C4-2B (cell line): ENCODE measurements at regions not wholly inside any gene's neighbourhood (a gene's known extent, or its start where the extent isn't known, plus 50 kb on each side); places are given as distances from the start of the nearest gene placed in this dataset.

ENCODE experiments used
- CTCF ChIP-seq: fragments of 450-650 bp; conservative IDR thresholded peaks from 2 replicates; pipeline ENCODE4 v1.5.1; 2017; ENCODE audit warnings: mild to moderate bottlenecking
- ZFX ChIP-seq: fragments of 450-650 bp; IDR thresholded peaks from 2 replicates; pipeline ENCODE4 v1.6.1; 2017

- TF ChIP-seq ZFX, result no peak
- TF ChIP-seq CTCF, result no peak
Observed at GRCh38 chr1:22376001-22376400, 75.7 kb upstream of the ZBTB40 start.
